ENCODE measurements at regions not wholly inside any gene's neighbourhood (a gene's known extent, or its start where the extent isn't known, plus 50 kb on each side); places are given as distances from the start of the nearest gene placed in this dataset.

GRCh38 chr3:165920984-165921383 lies 83.8 kb upstream of the BCHE start (continued):
- TF ChIP-seq STAT6 (CRISPR knock-in tag; IDR thresholded peaks at IDR 0.05): no peak
- TF ChIP-seq ZBED1 (IDR thresholded peaks at IDR 0.05): no peak
- no peak for TF ChIP-seq TFAM (CRISPR knock-in tag; conservative IDR thresholded peaks at IDR 0.05)
- TF ChIP-seq GMEB1 (CRISPR knock-in tag; IDR thresholded peaks at IDR 0.05): no peak
- no peak for TF ChIP-seq MAFK (IDR thresholded peaks at IDR 0.05; ENCODE audit: low read length)
- no peak for TF ChIP-seq ZNF655 (CRISPR knock-in tag; IDR thresholded peaks at IDR 0.05)
- TF ChIP-seq SRSF3 (IDR thresholded peaks at IDR 0.05; ENCODE audit: insufficient read depth, low read length): no peak
- no peak for TF ChIP-seq ZKSCAN8 (CRISPR knock-in tag; IDR thresholded peaks at IDR 0.05)
- no peak for TF ChIP-seq HIVEP1 (CRISPR knock-in tag; IDR thresholded peaks at IDR 0.05)
- no peak for TF ChIP-seq NCOA6 (IDR thresholded peaks at IDR 0.05)
- TF ChIP-seq RBM15 (IDR thresholded peaks at IDR 0.05; ENCODE audit: insufficient read depth, low read length): no peak
- TF ChIP-seq MIER1 (IDR thresholded peaks at IDR 0.05; ENCODE audit: low read depth): no peak
- peak; percentile 98 for TF ChIP-seq SMAD4 (CRISPR knock-in tag; conservative IDR thresholded peaks at IDR 0.05)
- no peak for TF ChIP-seq RBM25 (IDR thresholded peaks at IDR 0.05; ENCODE audit: low read depth, low read length, severe bottlenecking)
- TF ChIP-seq FUS (optimal IDR thresholded peaks at IDR 0.05; ENCODE audit: low read depth, low read length): no peak
- no peak for TF ChIP-seq BCOR (IDR thresholded peaks at IDR 0.05)
- TF ChIP-seq SREBF1 (IDR thresholded peaks at IDR 0.05; ENCODE audit: borderline replicate concordance, low read depth, low read length): no peak
- no peak for TF ChIP-seq MBD1 (CRISPR knock-in tag; IDR thresholded peaks at IDR 0.05)
- no peak for TF ChIP-seq GATAD2B (IDR thresholded peaks at IDR 0.05; ENCODE audit: borderline replicate concordance)
- TF ChIP-seq ZNF764 (CRISPR knock-in tag; IDR thresholded peaks at IDR 0.05; ENCODE audit: low read depth): no peak
- no peak for TF ChIP-seq MECOM (CRISPR knock-in tag; IDR thresholded peaks at IDR 0.05)
- no peak for TF ChIP-seq ZNF507 (tag; conservative IDR thresholded peaks at IDR 0.05)
- TF ChIP-seq FOXM1 (IDR thresholded peaks at IDR 0.05; ENCODE audit: low read depth): no peak
- TF ChIP-seq FOXM1 (CRISPR knock-in tag; IDR thresholded peaks at IDR 0.05; ENCODE audit: low read depth): no peak
- TF ChIP-seq USF2 (CRISPR knock-in tag; IDR thresholded peaks at IDR 0.05): no peak

Data from K562 (cell line).